Cardiac fibroblast (primary cell): ENCODE measurements at regions not wholly inside any gene's neighbourhood (a gene's known extent, or its start where the extent isn't known, plus 50 kb on each side); places are given as distances from the start of the nearest gene placed in this dataset.
A peak's percentile ranks its signal among the peaks of the same experiment; 100 is the strongest.

Experiments
- DNase-seq, 2 donors: peaks; one replicate each; pipeline versions ENCODE4 v3.0.0 to v3.0.0-alpha.2; 2010; ENCODE audit warnings: low read depth in 2 of 2
- H3K4me3 ChIP-seq, 2 donors: replicated peaks in 1 of 2; 1 replicate in 1 of 2; 2 replicates in 1 of 2; pipeline ENCODE4 v1.5.1; 2011; ENCODE audit warnings: low read depth in 2 of 2, low read length in 2 of 2, mild to moderate bottlenecking in 2 of 2, moderate library complexity in 1 of 2
- TF ChIP-seq, protein P1 (sequence below): IDR thresholded peaks from one replicate; pipeline ENCODE4 v1.5.1; 2011; ENCODE audit warnings: low read depth, mild to moderate bottlenecking, low read length, inconsistent platforms

DNA sequence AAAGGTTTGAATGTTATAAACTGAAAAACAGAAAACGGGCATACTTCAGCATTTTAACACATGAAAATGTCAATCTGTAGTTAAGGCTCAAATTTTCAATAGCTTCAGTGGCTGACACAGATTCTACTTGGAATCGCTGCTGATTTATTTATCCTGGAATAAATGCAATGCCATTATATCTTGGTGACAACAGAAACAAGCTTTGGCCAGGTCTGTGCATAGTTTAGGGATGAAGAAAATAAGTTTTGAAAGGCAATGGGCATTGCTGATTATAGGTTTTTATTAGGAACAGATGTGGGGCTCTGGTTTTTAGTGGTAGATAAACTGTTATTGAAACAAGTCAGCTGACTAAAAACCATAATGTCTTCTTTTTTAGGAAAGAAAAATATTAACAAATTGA, 96.8 kb upstream of the SOX4 start:
- peak in 1 of 2 donors; percentile 3 for DNase-seq
- H3K4me3 ChIP-seq = no peak overlapping the region
- TF ChIP-seq, protein P1, sequence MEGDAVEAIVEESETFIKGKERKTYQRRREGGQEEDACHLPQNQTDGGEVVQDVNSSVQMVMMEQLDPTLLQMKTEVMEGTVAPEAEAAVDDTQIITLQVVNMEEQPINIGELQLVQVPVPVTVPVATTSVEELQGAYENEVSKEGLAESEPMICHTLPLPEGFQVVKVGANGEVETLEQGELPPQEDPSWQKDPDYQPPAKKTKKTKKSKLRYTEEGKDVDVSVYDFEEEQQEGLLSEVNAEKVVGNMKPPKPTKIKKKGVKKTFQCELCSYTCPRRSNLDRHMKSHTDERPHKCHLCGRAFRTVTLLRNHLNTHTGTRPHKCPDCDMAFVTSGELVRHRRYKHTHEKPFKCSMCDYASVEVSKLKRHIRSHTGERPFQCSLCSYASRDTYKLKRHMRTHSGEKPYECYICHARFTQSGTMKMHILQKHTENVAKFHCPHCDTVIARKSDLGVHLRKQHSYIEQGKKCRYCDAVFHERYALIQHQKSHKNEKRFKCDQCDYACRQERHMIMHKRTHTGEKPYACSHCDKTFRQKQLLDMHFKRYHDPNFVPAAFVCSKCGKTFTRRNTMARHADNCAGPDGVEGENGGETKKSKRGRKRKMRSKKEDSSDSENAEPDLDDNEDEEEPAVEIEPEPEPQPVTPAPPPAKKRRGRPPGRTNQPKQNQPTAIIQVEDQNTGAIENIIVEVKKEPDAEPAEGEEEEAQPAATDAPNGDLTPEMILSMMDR = no peak

DNA sequence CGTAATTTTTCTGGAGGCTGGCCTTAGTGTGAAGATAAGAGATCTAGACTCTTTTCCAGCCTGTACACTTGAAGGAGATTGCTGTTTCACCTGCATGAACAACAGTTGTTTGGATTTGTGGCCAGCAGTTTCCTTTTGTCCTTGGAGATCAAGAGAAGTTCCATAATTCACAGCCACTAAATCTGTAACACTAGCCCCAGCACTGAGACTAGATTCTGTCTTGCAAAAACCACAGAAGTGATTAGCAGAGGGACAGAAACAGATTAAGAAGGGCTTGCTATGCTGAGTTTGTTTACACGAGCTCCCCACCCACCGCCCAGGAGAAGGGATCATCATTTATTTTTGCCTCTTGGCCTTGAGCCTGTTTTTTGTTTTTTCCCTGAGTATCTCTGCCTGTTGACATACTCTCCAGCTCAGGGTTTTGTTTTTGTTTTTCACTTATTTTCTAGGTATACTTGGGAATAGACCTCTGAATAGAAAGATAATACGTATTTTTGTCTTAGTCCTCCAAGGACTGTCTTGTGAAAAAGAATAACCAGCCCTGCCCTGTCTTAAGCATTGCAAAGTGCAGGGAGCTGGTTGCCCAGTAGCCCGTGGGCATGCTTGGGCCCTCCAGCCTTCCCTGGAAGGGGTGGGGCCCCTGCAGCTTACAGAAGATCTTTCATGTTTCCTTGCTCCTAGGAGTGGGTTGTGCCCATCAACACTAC, 93.1 kb upstream of the SOX4 start:
- no peak for DNase-seq
- no peak overlapping the region for H3K4me3 ChIP-seq
- TF ChIP-seq, protein P1 = no peak

DNA sequence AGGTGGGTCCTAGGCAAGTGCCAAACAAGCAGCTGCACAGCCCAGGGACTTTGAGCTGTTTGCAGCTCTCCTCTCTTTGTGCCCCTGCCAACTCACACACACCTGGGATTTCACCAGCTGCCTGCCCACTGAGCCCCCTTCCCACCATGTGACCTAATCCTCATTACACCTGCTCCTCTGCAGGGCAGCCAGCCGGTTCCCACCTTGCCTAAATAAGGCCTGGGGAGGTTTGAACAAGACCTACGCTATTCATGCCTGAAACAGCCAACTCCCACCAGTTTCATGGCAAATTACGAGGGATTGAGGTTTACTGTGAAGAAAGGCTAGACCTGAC, 92.6 kb upstream of the SOX4 start:
- TF ChIP-seq, protein P1 = no peak
- no peak for DNase-seq

DNA sequence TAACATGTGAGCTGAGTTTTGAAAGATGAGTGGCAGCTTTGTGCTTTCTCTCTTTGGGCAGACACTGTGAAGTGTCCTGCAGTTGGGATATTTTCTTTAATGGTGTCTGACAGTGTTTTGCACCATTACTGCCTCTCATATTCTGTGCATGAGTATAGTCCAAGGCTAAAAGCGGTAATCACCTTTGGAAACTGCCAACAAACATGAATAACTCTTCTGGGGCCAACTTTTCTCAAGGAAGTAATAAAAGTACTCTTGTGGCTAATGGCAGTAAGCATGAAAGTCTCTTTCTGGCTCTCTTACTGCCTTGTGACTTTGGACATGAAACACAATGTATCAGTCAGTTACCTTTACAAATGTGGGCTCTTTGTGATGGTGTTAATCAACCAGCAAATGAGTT, 91.7 kb upstream of the SOX4 start:
- TF ChIP-seq, protein P1 = no peak
- H3K4me3 ChIP-seq = no peak overlapping the region
- no peak for DNase-seq

More for the DNA sequence above, 92.6 kb upstream of the SOX4 start:
- H3K4me3 ChIP-seq = no peak overlapping the region

DNA sequence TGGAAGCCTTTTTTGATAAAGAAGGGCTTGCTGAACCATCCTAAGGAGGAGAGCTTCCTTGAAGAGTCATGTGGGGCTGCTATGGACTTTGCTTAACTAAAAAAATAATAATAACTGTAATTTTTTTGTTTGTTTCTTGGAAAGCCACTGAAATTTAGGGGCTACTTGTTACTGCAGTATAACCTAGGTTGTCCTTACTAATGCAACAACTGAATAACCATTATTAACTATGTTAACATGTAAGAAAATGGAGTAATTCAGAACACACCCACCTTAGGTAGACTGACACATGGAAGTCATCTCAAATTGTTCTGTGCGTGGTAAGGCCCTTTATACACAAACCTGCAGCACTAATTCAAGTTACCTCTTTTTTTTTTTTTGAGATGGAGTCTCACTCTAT, 90.9 kb upstream of the SOX4 start:
- no peak overlapping the region for H3K4me3 ChIP-seq
- DNase-seq = no peak
- TF ChIP-seq, protein P1 = no peak

DNA sequence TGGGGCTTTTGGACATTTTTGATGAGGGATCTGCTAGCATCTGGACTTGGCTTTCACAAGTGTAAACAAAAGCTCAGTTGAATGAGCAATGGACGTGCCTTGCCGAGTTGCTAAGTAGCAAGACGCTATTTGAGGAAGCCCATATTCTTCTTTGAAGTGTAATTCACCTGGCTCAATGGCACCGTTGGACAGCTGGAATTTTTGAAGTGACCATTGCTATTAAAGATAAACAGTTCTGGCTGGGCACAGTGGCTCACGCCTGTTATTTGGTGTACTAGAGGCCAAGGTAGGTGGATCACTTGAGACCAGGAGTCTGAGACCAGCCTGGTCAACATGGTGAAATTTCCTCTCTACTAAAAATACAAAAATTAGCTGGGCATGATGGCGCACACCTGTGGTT, 88.8 kb upstream of the SOX4 start:
- H3K4me3 ChIP-seq = no peak overlapping the region
- TF ChIP-seq, protein P1 = no peak
- DNase-seq = no peak

DNA sequence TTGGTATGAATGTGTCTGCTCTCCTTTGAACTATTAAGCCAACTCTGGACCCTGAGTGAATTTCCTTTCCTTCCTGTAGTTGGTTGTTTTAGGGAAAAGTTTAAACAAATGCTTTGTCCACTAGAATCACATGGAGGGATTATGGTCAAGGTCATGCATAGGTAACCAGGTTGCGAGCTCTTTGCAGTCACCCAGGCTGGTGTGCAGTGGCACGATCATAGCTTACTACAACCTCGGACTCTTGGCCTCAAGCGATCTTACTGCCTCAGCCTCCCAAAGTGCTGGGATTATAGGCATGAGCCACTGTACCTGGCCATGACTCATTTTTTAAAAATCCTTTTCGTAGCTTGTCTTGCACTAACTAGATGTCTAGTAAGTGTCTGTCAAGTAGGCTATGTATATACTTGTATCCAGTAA, 88.0 kb upstream of the SOX4 start:
- no peak overlapping the region for H3K4me3 ChIP-seq
- TF ChIP-seq, protein P1 = no peak
- no peak for DNase-seq
